CD4-positive, CD25-positive, alpha-beta regulatory T cell (primary cell): ENCODE measurements at regions not wholly inside any gene's neighbourhood (a gene's known extent, or its start where the extent isn't known, plus 50 kb on each side); places are given as distances from the start of the nearest gene placed in this dataset.

Experiments
- ATAC-seq, 2 donors: fragments of 150-1000 bp; cut with Tn5 transposase; one replicate each; pipeline ENCODE4 v1.10.0; 2021; ENCODE audit warnings: low read depth in 2 of 2, moderate number of reproducible peaks in 2 of 2, moderate library complexity in 1 of 2
- DNase-seq, 3 donors: peaks; one replicate each; pipeline versions ENCODE4 v3.0.0 to v3.0.0-alpha.2; 2012 to 2022; ENCODE audit warnings: mixed read lengths in 1 of 3
- H3K27ac ChIP-seq: one replicate; pipeline ENCODE4 v1.7.0; 2013; ENCODE audit warnings: mild to moderate bottlenecking, low read length; ENCODE audit not compliant: insufficient read depth, poor library complexity, severe bottlenecking
- H3K27me3 ChIP-seq: one replicate; pipeline ENCODE4 v1.7.0; 2013; ENCODE audit warnings: low read length; ENCODE audit not compliant: control insufficient read depth, insufficient read depth
- H3K36me3 ChIP-seq: one replicate; pipeline ENCODE4 v1.7.0; 2013; ENCODE audit warnings: mild to moderate bottlenecking, low read length, moderate library complexity; ENCODE audit not compliant: control insufficient read depth, insufficient read depth
- H3K4me1 ChIP-seq: 2 replicates; pipeline ENCODE4 v1.7.0; 2013; ENCODE audit warnings: mild to moderate bottlenecking, low read length; ENCODE audit not compliant: insufficient read depth, control insufficient read depth, poor library complexity, severe bottlenecking
- H3K4me3 ChIP-seq: one replicate; pipeline ENCODE4 v1.7.0; 2013; ENCODE audit warnings: low read depth, mild to moderate bottlenecking, low read length, moderate library complexity
- H3K9me3 ChIP-seq, 2 experiments: 1 replicate in 1 of 2; 2 replicates in 1 of 2; pipeline ENCODE4 v1.7.0; 2013; ENCODE audit warnings: low read length in 2 of 2, mild to moderate bottlenecking in 1 of 2, moderate library complexity in 1 of 2; ENCODE audit not compliant: control insufficient read depth in 2 of 2
- H3K27ac Mint-ChIP-seq, 3 donors: one replicate each; pipeline ENCODE4 v1.8.0; 2020 to 2022; ENCODE audit warnings: mild to moderate bottlenecking in 3 of 3, mixed read lengths in 3 of 3, moderate library complexity in 2 of 3
- H3K27me3 Mint-ChIP-seq: one replicate; pipeline ENCODE4 v1.8.0; 2022; ENCODE audit warnings: mild to moderate bottlenecking, mixed read lengths
- H3K36me3 Mint-ChIP-seq: one replicate; pipeline ENCODE4 v1.8.0; 2020; ENCODE audit warnings: mixed read lengths
- H3K4me1 Mint-ChIP-seq, 4 donors: one replicate each; pipeline ENCODE4 v1.8.0; 2020 to 2022; ENCODE audit warnings: mixed read lengths in 4 of 4, mild to moderate bottlenecking in 1 of 4
- H3K4me3 Mint-ChIP-seq, 4 donors: one replicate each; pipeline ENCODE4 v1.8.0; 2020 to 2022; ENCODE audit warnings: mild to moderate bottlenecking in 4 of 4, mixed read lengths in 4 of 4, moderate library complexity in 3 of 4
- H3K9me3 Mint-ChIP-seq, 7 donors: one replicate each; pipeline ENCODE4 v1.8.0; 2020 to 2022; ENCODE audit warnings: mixed read lengths in 7 of 7, mild to moderate bottlenecking in 3 of 7, moderate library complexity in 2 of 7

DNA sequence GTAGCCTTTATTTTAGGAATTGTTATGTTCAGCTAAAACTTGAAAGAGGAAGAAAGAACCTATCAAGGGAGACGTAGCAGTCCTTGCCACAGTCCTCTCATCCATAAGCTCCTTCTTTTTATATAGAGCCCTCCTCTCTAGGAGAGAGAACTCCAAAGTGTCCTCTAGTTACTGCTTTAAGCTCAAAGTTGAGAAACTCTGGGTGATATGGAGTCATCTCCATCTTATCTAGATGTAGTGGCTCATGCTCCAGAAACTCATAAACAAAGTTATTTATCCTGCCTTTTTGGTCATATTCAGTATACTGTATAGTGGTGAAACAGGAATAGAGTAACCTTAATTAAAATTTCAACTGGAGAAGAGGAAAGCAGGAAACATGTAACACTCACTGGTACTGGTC, 90.4 kb upstream of the ATF7IP start:
- Histone ChIP-seq H3K36me3 (no peaks in the 10 kb centered on the region), H3K9me3 (peaks cover 0 to 7% of the 10 kb centered on the region in 2 experiments), H3K27ac (no peak overlapping the region), H3K4me3 (no peak overlapping the region), H3K27me3 (no peaks in the 10 kb centered on the region), H3K4me1 (peaks cover 8% of the 10 kb centered on the region)
- peaks cover 9% of the 10 kb centered on the region for H3K36me3 Mint-ChIP-seq
- H3K27me3 Mint-ChIP-seq, result peaks cover 4% of the 10 kb centered on the region
- DNase-seq (no peak), ATAC-seq (no peak)
- peaks cover 0 to 12% (median 4%) of the 10 kb centered on the region in 7 donors for H3K9me3 Mint-ChIP-seq
- peaks cover 8 to 23% (median 17%) of the 10 kb centered on the region in 4 donors for H3K4me1 Mint-ChIP-seq
- H3K4me3 Mint-ChIP-seq, result no peak overlapping the region
- H3K27ac Mint-ChIP-seq, result peak overlapping the region in 1 of 3 donors; percentile 17

DNA sequence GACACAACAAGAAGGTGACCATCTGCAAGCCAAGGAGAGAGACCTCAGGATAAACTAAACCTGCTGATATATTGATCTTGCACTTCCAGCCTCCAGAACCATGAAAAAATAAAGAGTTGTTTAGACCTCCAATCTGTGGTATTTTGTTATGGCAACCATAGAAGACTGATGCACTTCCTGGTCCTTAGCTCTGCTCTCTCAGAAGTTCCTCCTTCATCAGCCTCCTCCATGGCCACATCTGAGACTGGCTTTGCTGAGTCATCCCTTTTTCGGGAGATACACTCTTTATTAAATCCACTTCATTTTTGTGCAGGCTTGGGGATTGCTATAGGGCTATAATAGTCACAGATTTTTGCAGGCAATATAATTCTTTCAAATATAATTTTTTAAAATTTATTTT, 89.6 kb upstream of the ATF7IP start:
- Histone ChIP-seq H3K4me1 (peaks cover 8% of the 10 kb centered on the region), H3K27ac (no peak overlapping the region), H3K9me3 (peaks cover 0 to 1% of the 10 kb centered on the region in 2 experiments), H3K4me3 (no peak overlapping the region), H3K27me3 (no peaks in the 10 kb centered on the region), H3K36me3 (no peaks in the 10 kb centered on the region)
- peaks cover 8% of the 10 kb centered on the region for H3K36me3 Mint-ChIP-seq
- DNase-seq (no peak), ATAC-seq (no peak)
- peaks cover 8 to 23% (median 18%) of the 10 kb centered on the region in 4 donors for H3K4me1 Mint-ChIP-seq
- no peak overlapping the region for H3K27ac Mint-ChIP-seq
- peaks cover 0 to 9% (median 3%) of the 10 kb centered on the region in 7 donors for H3K9me3 Mint-ChIP-seq
- H3K4me3 Mint-ChIP-seq, result no peak overlapping the region
- peaks cover 4% of the 10 kb centered on the region for H3K27me3 Mint-ChIP-seq

DNA sequence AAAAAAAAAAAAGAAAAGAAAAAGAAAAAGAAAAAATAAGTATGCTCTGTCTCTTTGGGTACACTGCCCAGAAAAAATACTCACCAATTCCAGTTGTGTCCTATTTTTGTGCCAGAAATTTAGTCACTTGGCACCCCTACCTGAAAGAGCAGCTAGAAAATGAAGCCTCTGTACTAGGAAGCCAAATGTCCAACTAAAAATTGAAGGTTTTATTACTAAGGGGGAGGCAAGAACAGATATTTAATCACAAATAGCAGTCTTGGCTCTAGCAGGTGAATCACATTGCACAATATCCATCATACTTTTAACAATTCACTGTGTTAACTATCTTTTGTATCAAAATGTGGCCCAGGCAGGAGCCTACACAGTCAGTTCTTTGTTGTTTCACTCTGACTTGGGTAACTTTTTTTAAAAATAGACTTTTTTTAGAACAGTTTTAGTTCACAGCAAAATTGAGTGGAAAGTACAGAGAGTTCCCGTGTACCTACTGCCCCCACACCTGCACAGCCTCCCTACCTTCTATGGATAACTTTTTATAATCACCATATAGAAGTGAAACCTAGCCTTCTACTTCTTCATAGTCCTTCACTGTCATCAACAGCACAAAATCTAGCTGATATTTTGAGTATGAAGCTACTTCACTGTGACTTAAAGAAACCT, 87.1 kb upstream of the ATF7IP start:
- no peak for ATAC-seq

DNA sequence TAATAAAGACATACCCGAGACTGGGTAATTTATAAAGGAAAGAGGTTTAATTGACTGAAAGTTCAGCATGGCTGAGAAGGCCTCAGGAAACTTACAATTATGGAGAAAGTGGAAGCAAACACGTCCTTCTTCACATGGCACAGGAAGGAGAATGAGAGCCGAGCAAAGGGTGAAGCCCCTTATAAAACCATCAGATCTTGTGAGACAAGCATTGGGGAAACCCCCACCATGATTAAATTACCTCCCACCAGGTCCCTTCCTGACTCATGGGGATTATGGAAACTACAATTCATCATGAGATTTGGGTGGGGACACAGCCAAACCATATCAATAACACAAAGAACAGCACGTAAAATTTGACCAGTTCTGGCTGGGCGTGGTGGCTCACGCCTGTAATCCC, 85.6 kb upstream of the ATF7IP start:
- no peak overlapping the region for H3K27ac Mint-ChIP-seq

More for the DNA sequence above, 87.1 kb upstream of the ATF7IP start:
- H3K4me1 Mint-ChIP-seq, result peaks cover 5 to 13% (median 11%) of the 10 kb centered on the region in 4 donors
- H3K4me3 Mint-ChIP-seq, result no peak overlapping the region
- Histone ChIP-seq H3K27ac (no peak overlapping the region), H3K9me3 (no peaks in the 10 kb centered on the region), H3K36me3 (no peaks in the 10 kb centered on the region), H3K4me1 (peaks cover 2% of the 10 kb centered on the region), H3K27me3 (no peaks in the 10 kb centered on the region), H3K4me3 (no peak overlapping the region)
- H3K27me3 Mint-ChIP-seq, result peaks cover 4% of the 10 kb centered on the region
- peaks cover 5% of the 10 kb centered on the region for H3K36me3 Mint-ChIP-seq
- no peak for DNase-seq
- H3K9me3 Mint-ChIP-seq, result peaks cover 0 to 6% (median 1%) of the 10 kb centered on the region in 7 donors
- no peak overlapping the region for H3K27ac Mint-ChIP-seq

DNA sequence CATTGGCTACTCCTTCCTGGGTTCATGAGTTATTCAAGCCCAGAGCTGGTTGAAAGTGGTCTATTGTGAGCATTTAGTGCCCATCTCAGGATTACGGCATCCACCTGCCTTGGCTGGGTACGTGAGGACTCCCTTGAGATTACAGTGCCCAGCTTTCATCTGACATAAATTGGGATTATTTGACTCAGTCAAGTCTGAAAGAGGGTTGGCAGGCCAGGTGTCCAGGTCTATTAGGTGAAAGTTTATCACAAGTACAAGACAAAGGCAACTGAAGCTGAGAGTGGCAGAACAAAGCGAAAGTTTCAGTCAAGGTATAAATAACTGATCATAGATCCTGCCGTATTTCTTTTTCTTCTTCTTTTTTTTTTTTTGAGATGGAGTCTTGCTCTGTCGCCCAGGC, 84.6 kb upstream of the ATF7IP start:
- Mint-ChIP-seq H3K36me3 (peaks cover 5% of the 10 kb centered on the region), H3K27ac (no peak overlapping the region), H3K9me3 (peaks cover 0 to 6% (median 1%) of the 10 kb centered on the region in 7 donors), H3K4me1 (peaks cover under 1 to 6% (median 4%) of the 10 kb centered on the region in 4 donors), H3K27me3 (peaks cover 4% of the 10 kb centered on the region), H3K4me3 (peak overlapping the region in 1 of 4 donors; percentile 47)
- Histone ChIP-seq H3K27ac (no peak overlapping the region), H3K9me3 (no peaks in the 10 kb centered on the region), H3K27me3 (no peaks in the 10 kb centered on the region), H3K36me3 (no peaks in the 10 kb centered on the region), H3K4me3 (no peak overlapping the region), H3K4me1 (no peaks in the 10 kb centered on the region)
- DNase-seq (no peak), ATAC-seq (no peak)

More for the DNA sequence above, 85.6 kb upstream of the ATF7IP start:
- Histone ChIP-seq H3K27me3 (no peaks in the 10 kb centered on the region), H3K4me3 (no peak overlapping the region), H3K4me1 (no peaks in the 10 kb centered on the region), H3K9me3 (no peaks in the 10 kb centered on the region), H3K36me3 (no peaks in the 10 kb centered on the region), H3K27ac (no peak overlapping the region)
- Mint-ChIP-seq H3K4me3 (no peak overlapping the region), H3K9me3 (peaks cover 0 to 6% (median 1%) of the 10 kb centered on the region in 7 donors), H3K36me3 (peaks cover 5% of the 10 kb centered on the region), H3K27me3 (peaks cover 4% of the 10 kb centered on the region), H3K4me1 (peaks cover 4 to 7% (median 7%) of the 10 kb centered on the region in 4 donors)
- ATAC-seq (no peak), DNase-seq (no peak)

DNA sequence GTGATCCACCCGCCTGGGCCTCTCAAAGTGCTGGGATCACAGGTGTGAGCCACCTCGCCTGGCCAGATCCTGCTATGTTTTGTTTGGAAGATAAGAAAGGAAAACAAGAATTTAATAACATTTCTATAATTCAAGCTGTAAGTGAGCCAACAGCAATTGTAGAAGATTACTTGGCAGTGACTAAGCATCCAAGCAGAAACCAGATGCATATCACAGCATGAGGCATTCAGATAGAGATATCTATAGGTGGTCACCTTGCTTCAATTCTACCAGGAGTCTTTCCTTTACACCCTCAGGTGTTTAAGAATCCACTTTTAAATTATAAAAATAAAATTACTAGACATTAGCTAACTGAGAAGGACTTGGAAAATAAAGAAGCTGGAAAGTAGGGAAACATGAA, 83.9 kb upstream of the ATF7IP start:
- Histone ChIP-seq H3K4me3 (no peak overlapping the region), H3K27me3 (no peaks in the 10 kb centered on the region), H3K27ac (no peak overlapping the region), H3K9me3 (no peaks in the 10 kb centered on the region), H3K36me3 (no peaks in the 10 kb centered on the region), H3K4me1 (no peaks in the 10 kb centered on the region)
- no peak overlapping the region for H3K27ac Mint-ChIP-seq
- peaks cover 4% of the 10 kb centered on the region for H3K27me3 Mint-ChIP-seq
- H3K4me3 Mint-ChIP-seq, result no peak overlapping the region
- peaks cover 0 to 6% (median 1%) of the 10 kb centered on the region in 7 donors for H3K9me3 Mint-ChIP-seq
- ATAC-seq (no peak), DNase-seq (no peak)
- H3K36me3 Mint-ChIP-seq, result peaks cover 5% of the 10 kb centered on the region
- peaks cover 0 to 5% (median 4%) of the 10 kb centered on the region in 4 donors for H3K4me1 Mint-ChIP-seq

DNA sequence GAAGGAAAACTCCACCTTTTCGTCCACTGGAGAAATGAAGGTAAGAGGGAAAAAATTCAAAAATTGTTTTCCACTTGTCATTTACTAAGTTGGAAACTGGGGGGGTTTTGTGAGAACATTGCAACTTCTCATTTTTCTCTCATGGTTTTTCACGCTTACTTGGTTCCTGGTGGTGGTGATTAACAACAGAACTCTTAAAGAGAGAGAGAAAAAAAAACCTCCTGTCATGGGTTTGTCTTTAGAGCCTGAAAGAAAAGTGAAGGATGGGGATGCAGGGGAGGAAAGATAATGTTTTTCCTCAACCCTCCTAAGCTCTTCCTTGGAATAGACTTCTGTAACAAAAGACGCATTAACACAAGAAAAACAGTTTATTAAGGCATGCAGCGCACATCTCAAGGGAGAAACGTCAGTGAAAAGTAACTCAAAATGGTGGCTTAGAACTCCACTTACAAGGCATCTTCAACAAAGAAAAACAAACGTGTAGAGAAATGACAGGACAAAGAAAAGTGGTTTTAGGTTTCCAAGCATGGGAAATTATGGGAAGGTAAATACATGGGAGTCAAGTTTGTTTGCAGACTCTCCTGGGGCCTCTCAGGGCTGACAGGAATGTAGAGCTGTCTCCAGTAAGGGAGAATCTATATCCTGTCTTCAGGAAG, 81.9 kb upstream of the ATF7IP start:
- H3K4me1 ChIP-seq, result no peaks in the 10 kb centered on the region
- Mint-ChIP-seq H3K4me3 (no peak overlapping the region), H3K27ac (peak overlapping the region in 1 of 3 donors; percentile 54), H3K27me3 (peaks cover 4% of the 10 kb centered on the region), H3K4me1 (peaks cover 0 to 4% (median 1%) of the 10 kb centered on the region in 4 donors), H3K9me3 (peaks cover 0 to 7% (median 0%) of the 10 kb centered on the region in 7 donors), H3K36me3 (peaks cover 5% of the 10 kb centered on the region)
- DNase-seq, result no peak
- H3K27me3 ChIP-seq, result no peaks in the 10 kb centered on the region
- ATAC-seq, result no peak
- H3K27ac ChIP-seq, result no peak overlapping the region
- H3K9me3 ChIP-seq, result no peaks in the 10 kb centered on the region
- H3K4me3 ChIP-seq, result no peak overlapping the region
- H3K36me3 ChIP-seq, result no peaks in the 10 kb centered on the region
